ENCODE measurements at regions not wholly inside any gene's neighbourhood (a gene's known extent, or its start where the extent isn't known, plus 50 kb on each side); places are given as distances from the start of the nearest gene placed in this dataset.
"Not testable (repeated sequence)": the region's sequence is repeated elsewhere in the genome, so short reads cannot be mapped to it uniquely, and the experiment has no call there.

DNA sequence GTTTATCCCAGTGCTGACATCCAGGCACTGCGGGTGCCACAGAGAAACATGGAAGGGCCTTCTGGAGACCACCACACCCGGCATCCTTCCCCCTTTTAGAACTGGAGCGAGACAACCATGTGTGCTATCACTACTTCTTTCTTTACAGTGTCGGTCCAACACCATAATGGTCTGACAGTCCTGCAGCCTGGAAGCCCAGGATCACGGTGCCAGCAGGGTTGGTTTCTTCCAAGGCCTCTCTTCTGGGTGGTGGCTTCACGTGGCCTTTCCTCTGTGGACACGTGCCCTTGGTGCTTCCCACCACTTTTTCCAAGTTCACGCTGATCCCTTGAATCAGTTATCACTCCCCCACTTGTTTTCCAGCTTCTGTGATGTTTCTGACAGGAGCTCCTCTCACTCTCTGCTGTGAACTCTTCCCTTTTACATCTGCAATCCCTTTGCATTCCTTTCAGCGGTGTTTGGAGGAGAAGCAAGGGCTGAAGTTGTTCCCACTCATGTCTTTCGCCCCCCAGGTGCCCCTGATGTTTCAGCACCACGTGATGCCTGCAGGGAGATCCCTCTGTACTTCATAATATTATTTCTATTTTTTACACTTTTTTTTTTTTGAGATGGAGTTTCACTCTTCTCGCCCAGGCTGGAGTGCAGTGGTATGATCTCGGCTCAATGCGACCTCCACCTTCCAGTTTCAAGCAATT is 1067.0 kb downstream of the RPIA start:
- not testable (repeated sequence) for TF ChIP-seq POLR2A (IDR thresholded peaks at IDR 0.05; ENCODE audit: low read depth, low read length); CHD1 (IDR thresholded peaks at IDR 0.05; ENCODE audit: low read depth, low read length); RAD21 (IDR thresholded peaks at IDR 0.05; ENCODE audit: low read length); BHLHE40 (IDR thresholded peaks at IDR 0.05; ENCODE audit: low read depth, low read length); NFE2L2 (IDR thresholded peaks at IDR 0.05; ENCODE audit: low read depth, low read length); MAFK (IDR thresholded peaks at IDR 0.05; ENCODE audit: low read depth, low read length); SMC3 (IDR thresholded peaks at IDR 0.05; ENCODE audit: low read depth, low read length); RCOR1 (IDR thresholded peaks at IDR 0.05; ENCODE audit: insufficient replicate concordance, low read length)
- TF ChIP-seq, protein P1, sequence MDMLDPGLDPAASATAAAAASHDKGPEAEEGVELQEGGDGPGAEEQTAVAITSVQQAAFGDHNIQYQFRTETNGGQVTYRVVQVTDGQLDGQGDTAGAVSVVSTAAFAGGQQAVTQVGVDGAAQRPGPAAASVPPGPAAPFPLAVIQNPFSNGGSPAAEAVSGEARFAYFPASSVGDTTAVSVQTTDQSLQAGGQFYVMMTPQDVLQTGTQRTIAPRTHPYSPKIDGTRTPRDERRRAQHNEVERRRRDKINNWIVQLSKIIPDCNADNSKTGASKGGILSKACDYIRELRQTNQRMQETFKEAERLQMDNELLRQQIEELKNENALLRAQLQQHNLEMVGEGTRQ (IDR thresholded peaks at IDR 0.05; ENCODE audit: low read depth, low read length), result not testable (repeated sequence)
- TF ChIP-seq, protein P2, sequence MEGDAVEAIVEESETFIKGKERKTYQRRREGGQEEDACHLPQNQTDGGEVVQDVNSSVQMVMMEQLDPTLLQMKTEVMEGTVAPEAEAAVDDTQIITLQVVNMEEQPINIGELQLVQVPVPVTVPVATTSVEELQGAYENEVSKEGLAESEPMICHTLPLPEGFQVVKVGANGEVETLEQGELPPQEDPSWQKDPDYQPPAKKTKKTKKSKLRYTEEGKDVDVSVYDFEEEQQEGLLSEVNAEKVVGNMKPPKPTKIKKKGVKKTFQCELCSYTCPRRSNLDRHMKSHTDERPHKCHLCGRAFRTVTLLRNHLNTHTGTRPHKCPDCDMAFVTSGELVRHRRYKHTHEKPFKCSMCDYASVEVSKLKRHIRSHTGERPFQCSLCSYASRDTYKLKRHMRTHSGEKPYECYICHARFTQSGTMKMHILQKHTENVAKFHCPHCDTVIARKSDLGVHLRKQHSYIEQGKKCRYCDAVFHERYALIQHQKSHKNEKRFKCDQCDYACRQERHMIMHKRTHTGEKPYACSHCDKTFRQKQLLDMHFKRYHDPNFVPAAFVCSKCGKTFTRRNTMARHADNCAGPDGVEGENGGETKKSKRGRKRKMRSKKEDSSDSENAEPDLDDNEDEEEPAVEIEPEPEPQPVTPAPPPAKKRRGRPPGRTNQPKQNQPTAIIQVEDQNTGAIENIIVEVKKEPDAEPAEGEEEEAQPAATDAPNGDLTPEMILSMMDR (conservative IDR thresholded peaks at IDR 0.05; ENCODE audit: low read depth, low read length), result not testable (repeated sequence)
